Panc1 (cell line): ENCODE measurements at regions not wholly inside any gene's neighbourhood (a gene's known extent, or its start where the extent isn't known, plus 50 kb on each side); places are given as distances from the start of the nearest gene placed in this dataset.

ENCODE experiments used
- ATAC-seq: fragments of 200-7000 bp; cut with Tn5 transposase; 2 replicates; pipeline ENCODE4 v1.9.1; 2020; ENCODE audit warnings: mild to moderate bottlenecking, moderate library complexity
- BruUV-seq: library from RNA; stranded (reverse); fragments of 400-500 nt; replicated peaks from 2 replicates; lab custom pipeline; 2021; lab: Mats Ljungman, UMichigan
- CTCF ChIA-PET: fragments of 300-600 bp; sonication (Branson Sonifier 250); formaldehyde crosslinking; loops from one replicate; lab custom pipeline; 2022; ENCODE audit warnings: antibody characterized with exemption; lab: Charles Lee
- POLR2A ChIA-PET: fragments of 300-600 bp; sonication (Branson Sonifier 250); formaldehyde crosslinking; loops from one replicate; lab custom pipeline; 2022; ENCODE audit warnings: antibody characterized with exemption; lab: Charles Lee
- DNase-seq: peaks from one replicate; pipeline ENCODE4 v3.0.0-alpha.2; 2010; ENCODE audit warnings: low read depth, low spot score
- H3K27ac ChIP-seq: 2 replicates; pipeline ENCODE4 v1.5.1; 2011; ENCODE audit warnings: mild to moderate bottlenecking, low read length, inconsistent platforms
- H3K27me3 ChIP-seq: fragments of 200-500 bp; sonication (Bioruptor generic); 2 replicates; pipeline ENCODE4 v1.6.0; 2014; ENCODE audit warnings: low read length, inconsistent platforms; ENCODE audit not compliant: control insufficient read depth, insufficient read depth
- H3K36me3 ChIP-seq: fragments of 200-500 bp; sonication (Bioruptor generic); 2 replicates; pipeline ENCODE4 v1.5.1; 2014; ENCODE audit warnings: inconsistent platforms, mild to moderate bottlenecking, low read length, moderate library complexity; ENCODE audit not compliant: control insufficient read depth, insufficient read depth
- H3K4me1 ChIP-seq: 2 replicates; pipeline ENCODE4 v1.5.1; 2011; ENCODE audit warnings: inconsistent platforms, mild to moderate bottlenecking, low read length, moderate library complexity; ENCODE audit not compliant: control insufficient read depth, insufficient read depth
- H3K4me3 ChIP-seq, 2 experiments: 2 replicates each; pipeline ENCODE4 v1.5.1; 2011 to 2012; ENCODE audit warnings: low read depth in 2 of 2, low read length in 2 of 2, mild to moderate bottlenecking in 2 of 2, inconsistent platforms in 1 of 2, moderate library complexity in 1 of 2
- H3K9me3 ChIP-seq: fragments of 200-500 bp; sonication (Bioruptor generic); 2 replicates; pipeline ENCODE4 v1.5.1; 2014; ENCODE audit warnings: low read depth, mild to moderate bottlenecking, inconsistent platforms, low read length, moderate library complexity; ENCODE audit not compliant: control insufficient read depth, insufficient read depth
- CTCF ChIP-seq: fragments of 450-650 bp; IDR thresholded peaks from 2 replicates; pipeline ENCODE4 v1.5.1; 2017; ENCODE audit warnings: mild to moderate bottlenecking
- POLR2AphosphoS5 ChIP-seq: IDR thresholded peaks from 2 replicates; pipeline ENCODE4 v1.6.1; 2012; ENCODE audit warnings: mild to moderate bottlenecking, low read depth, low read length, moderate library complexity
- SIN3A ChIP-seq: IDR thresholded peaks from 2 replicates; pipeline ENCODE4 v1.6.1; 2012; ENCODE audit warnings: low read depth, mild to moderate bottlenecking, low read length, moderate library complexity, borderline replicate concordance; ENCODE audit not compliant: insufficient read depth
- TCF7L2 ChIP-seq: IDR thresholded peaks from 2 replicates; pipeline ENCODE4 v1.6.1; 2011; ENCODE audit warnings: mild to moderate bottlenecking, low read depth, low read length, inconsistent platforms
- in situ Hi-C: cut with HindIII; loops from 2 replicates; pipeline ENCODE4 v1.10.0; 2016; ENCODE audit warnings: low sequenced_read_pairs, low pct_unique_long_range_greater_than_20kb
- intact Hi-C: fragments of 100-400 bp; cut with micrococcal nuclease; formaldehyde crosslinking; loops from one replicate; pipeline ENCODE4 v1.10.0; 2022; ENCODE audit not compliant: unreplicated experiment
- TF ChIP-seq, protein P1 (sequence below), 2 experiments: IDR thresholded peaks; 2 replicates each; pipeline ENCODE4 v1.6.1; 2011 to 2012; ENCODE audit warnings: low read depth in 2 of 2, control low read depth in 1 of 2, low read length in 1 of 2, mild to moderate bottlenecking in 1 of 2, moderate library complexity in 1 of 2; ENCODE audit not compliant: insufficient read depth in 1 of 2

DNA sequence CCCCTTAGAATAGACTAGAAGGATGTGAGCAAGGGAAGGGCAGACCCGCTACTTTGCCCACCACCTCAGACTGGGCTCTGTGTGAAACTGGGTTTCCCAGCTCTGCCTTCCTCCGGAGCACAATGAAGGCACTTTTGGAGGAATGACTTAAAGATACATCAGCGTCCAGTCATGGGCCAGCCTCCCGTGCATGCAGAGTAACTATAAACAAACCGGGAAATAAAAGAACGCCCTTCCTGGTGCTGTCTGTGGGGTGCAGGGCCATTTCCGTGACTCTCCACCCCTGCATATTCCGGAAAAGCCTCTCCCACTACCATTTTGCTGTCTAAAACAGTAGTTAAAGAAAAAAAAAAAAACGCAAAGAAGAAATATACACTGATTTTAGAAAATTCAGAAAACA, 165.9 kb upstream of the IRX4 start:
- in situ Hi-C loops: no loop called here
- POLR2A ChIA-PET: no interaction called here
- DNase-seq: no peak
- Histone ChIP-seq H3K4me1 (no peaks in the 10 kb centered on the region), H3K36me3 (no peaks in the 10 kb centered on the region), H3K4me3 (no peak overlapping the region), H3K27ac (no peak overlapping the region), H3K9me3 (no peaks in the 10 kb centered on the region), H3K27me3 (peaks cover 27% of the 10 kb centered on the region)
- no TSS peak for BruUV-seq
- TF ChIP-seq SIN3A: no peak
- ATAC-seq: no peak
- CTCF ChIA-PET: no interaction called here
- intact Hi-C loops: no loop called here

- ATAC-seq (no peak), DNase-seq (no peak)
- Histone ChIP-seq H3K27ac (no peak overlapping the region), H3K36me3 (no peaks in the 10 kb centered on the region), H3K4me3 (no peak overlapping the region), H3K27me3 (peaks cover 31% of the 10 kb centered on the region), H3K9me3 (no peaks in the 10 kb centered on the region), H3K4me1 (no peaks in the 10 kb centered on the region)
- CTCF ChIA-PET: no interaction called here
- TF ChIP-seq POLR2AphosphoS5 (no peak), TCF7L2 (no peak), SIN3A (no peak), CTCF (no peak)
- TF ChIP-seq, protein P1, sequence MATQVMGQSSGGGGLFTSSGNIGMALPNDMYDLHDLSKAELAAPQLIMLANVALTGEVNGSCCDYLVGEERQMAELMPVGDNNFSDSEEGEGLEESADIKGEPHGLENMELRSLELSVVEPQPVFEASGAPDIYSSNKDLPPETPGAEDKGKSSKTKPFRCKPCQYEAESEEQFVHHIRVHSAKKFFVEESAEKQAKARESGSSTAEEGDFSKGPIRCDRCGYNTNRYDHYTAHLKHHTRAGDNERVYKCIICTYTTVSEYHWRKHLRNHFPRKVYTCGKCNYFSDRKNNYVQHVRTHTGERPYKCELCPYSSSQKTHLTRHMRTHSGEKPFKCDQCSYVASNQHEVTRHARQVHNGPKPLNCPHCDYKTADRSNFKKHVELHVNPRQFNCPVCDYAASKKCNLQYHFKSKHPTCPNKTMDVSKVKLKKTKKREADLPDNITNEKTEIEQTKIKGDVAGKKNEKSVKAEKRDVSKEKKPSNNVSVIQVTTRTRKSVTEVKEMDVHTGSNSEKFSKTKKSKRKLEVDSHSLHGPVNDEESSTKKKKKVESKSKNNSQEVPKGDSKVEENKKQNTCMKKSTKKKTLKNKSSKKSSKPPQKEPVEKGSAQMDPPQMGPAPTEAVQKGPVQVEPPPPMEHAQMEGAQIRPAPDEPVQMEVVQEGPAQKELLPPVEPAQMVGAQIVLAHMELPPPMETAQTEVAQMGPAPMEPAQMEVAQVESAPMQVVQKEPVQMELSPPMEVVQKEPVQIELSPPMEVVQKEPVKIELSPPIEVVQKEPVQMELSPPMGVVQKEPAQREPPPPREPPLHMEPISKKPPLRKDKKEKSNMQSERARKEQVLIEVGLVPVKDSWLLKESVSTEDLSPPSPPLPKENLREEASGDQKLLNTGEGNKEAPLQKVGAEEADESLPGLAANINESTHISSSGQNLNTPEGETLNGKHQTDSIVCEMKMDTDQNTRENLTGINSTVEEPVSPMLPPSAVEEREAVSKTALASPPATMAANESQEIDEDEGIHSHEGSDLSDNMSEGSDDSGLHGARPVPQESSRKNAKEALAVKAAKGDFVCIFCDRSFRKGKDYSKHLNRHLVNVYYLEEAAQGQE (IDR thresholded peaks at IDR 0.05; ENCODE audit: insufficient read depth in 1 of 2, low read depth in 2 of 2, low read length in 1 of 2): no peak
- POLR2A ChIA-PET: no interaction called here
- no TSS peak for BruUV-seq
- in situ Hi-C loops (no loop called here), intact Hi-C loops (no loop called here)
These were observed 164.7 kb upstream of the IRX4 start for GRCh38 chr5:2047341-2047927.

- POLR2A ChIA-PET: no interaction called here
- no peak for TF ChIP-seq CTCF
- H3K4me3 ChIP-seq: no peak overlapping the region
- DNase-seq: no peak
- in situ Hi-C loops: no loop called here
- intact Hi-C loops: no loop called here
- H3K4me1 ChIP-seq: no peaks in the 10 kb centered on the region
- no peaks in the 10 kb centered on the region for H3K9me3 ChIP-seq
- H3K27ac ChIP-seq: no peak overlapping the region
- no peaks in the 10 kb centered on the region for H3K36me3 ChIP-seq
- ATAC-seq: no peak
- BruUV-seq: no TSS peak
- CTCF ChIA-PET: no interaction called here
- H3K27me3 ChIP-seq: peaks cover 27% of the 10 kb centered on the region
These were observed 161.3 kb upstream of the IRX4 start for GRCh38 chr5:2044041-2044440.
